ENCODE measurements at regions not wholly inside any gene's neighbourhood (a gene's known extent, or its start where the extent isn't known, plus 50 kb on each side); places are given as distances from the start of the nearest gene placed in this dataset.

- Mint-ChIP-seq H3K4me3 (no peak overlapping the region), H3K4me1 (no peaks in the 10 kb centered on the region), H3K27me3 (ENCODE audit: low read depth) (no peaks in the 10 kb centered on the region), H3K27ac (no peak overlapping the region), H3K36me3 (ENCODE audit: low read depth) (no peaks in the 10 kb centered on the region), H3K9me3 (peaks cover 2% of the 10 kb centered on the region)
- no peak for TF ChIP-seq CTCF (IDR thresholded peaks at IDR 0.05; ENCODE audit: unreplicated experiment in 3 of 3)
Measured at GRCh38 chr5:98416541-98416940, 356.9 kb upstream of the RGMB start.

- Mint-ChIP-seq H3K27ac (no peak overlapping the region), H3K36me3 (ENCODE audit: low read depth) (no peaks in the 10 kb centered on the region), H3K9me3 (no peaks in the 10 kb centered on the region), H3K27me3 (ENCODE audit: low read depth) (no peaks in the 10 kb centered on the region), H3K4me1 (peaks cover 6% of the 10 kb centered on the region), H3K4me3 (no peak overlapping the region)
- TF ChIP-seq CTCF (IDR thresholded peaks at IDR 0.05; ENCODE audit: unreplicated experiment in 3 of 3), result no peak
Measured at GRCh38 chr5:98419825-98420224, 353.6 kb upstream of the RGMB start.

- no peak for TF ChIP-seq CTCF (IDR thresholded peaks at IDR 0.05; ENCODE audit: unreplicated experiment in 3 of 3)
- Mint-ChIP-seq H3K27me3 (ENCODE audit: low read depth) (no peaks in the 10 kb centered on the region), H3K4me1 (peaks cover 10% of the 10 kb centered on the region)
Measured at GRCh38 chr5:98424681-98425450, 348.6 kb upstream of the RGMB start.

GRCh38 chr5:98425640-98426039 is 347.8 kb upstream of the RGMB start:
- no peaks in the 10 kb centered on the region for H3K9me3 Mint-ChIP-seq
- TF ChIP-seq CTCF (IDR thresholded peaks at IDR 0.05; ENCODE audit: unreplicated experiment in 3 of 3), result no peak
- peaks cover 10% of the 10 kb centered on the region for H3K4me1 Mint-ChIP-seq
- no peak overlapping the region for H3K4me3 Mint-ChIP-seq
- H3K27ac Mint-ChIP-seq, result no peak overlapping the region
- H3K27me3 Mint-ChIP-seq (ENCODE audit: low read depth), result no peaks in the 10 kb centered on the region
- no peaks in the 10 kb centered on the region for H3K36me3 Mint-ChIP-seq (ENCODE audit: low read depth)

More at GRCh38 chr5:98424681-98425450, 348.6 kb upstream of the RGMB start:
- Mint-ChIP-seq H3K4me3 (no peak overlapping the region), H3K36me3 (ENCODE audit: low read depth) (no peaks in the 10 kb centered on the region), H3K27ac (peak overlapping the region in 2 of 3 experiments; percentile 14 to 45), H3K9me3 (no peaks in the 10 kb centered on the region)

GRCh38 chr5:98428806-98429205 is 344.7 kb upstream of the RGMB start:
- TF ChIP-seq CTCF (IDR thresholded peaks at IDR 0.05; ENCODE audit: unreplicated experiment in 3 of 3), result no peak
- Mint-ChIP-seq H3K36me3 (ENCODE audit: low read depth) (no peaks in the 10 kb centered on the region), H3K9me3 (no peaks in the 10 kb centered on the region), H3K4me3 (no peak overlapping the region), H3K4me1 (peaks cover 10% of the 10 kb centered on the region), H3K27me3 (ENCODE audit: low read depth) (no peaks in the 10 kb centered on the region), H3K27ac (no peak overlapping the region)

GRCh38 chr5:98432378-98432777 is 341.1 kb upstream of the RGMB start:
- no peak for TF ChIP-seq CTCF (IDR thresholded peaks at IDR 0.05; ENCODE audit: unreplicated experiment in 3 of 3)
- Mint-ChIP-seq H3K4me1 (no peaks in the 10 kb centered on the region), H3K4me3 (no peak overlapping the region), H3K9me3 (no peaks in the 10 kb centered on the region), H3K27ac (no peak overlapping the region), H3K36me3 (ENCODE audit: low read depth) (no peaks in the 10 kb centered on the region), H3K27me3 (ENCODE audit: low read depth) (no peaks in the 10 kb centered on the region)
